Body of pancreas (tissue), 4 donors: ENCODE measurements at regions not wholly inside any gene's neighbourhood (a gene's known extent, or its start where the extent isn't known, plus 50 kb on each side); places are given as distances from the start of the nearest gene placed in this dataset.

Experiments
- CTCF ChIP-seq, 7 experiments: fragments of 450-650 bp in 4 of 7; fragments of 200-600 bp in 3 of 7; sonication (generic) in 3 of 7; IDR thresholded peaks; one replicate each; pipeline ENCODE4 v1.5.1; 2016 to 2019; ENCODE audit warnings: antibody characterized with exemption in 7 of 7
- POLR2A ChIP-seq, 3 donors: fragments of 450-650 bp; IDR thresholded peaks; one replicate each; pipeline ENCODE4 v1.6.1; 2016; ENCODE audit warnings: antibody characterized with exemption in 3 of 3, mild to moderate bottlenecking in 2 of 3

GRCh38 chr5:101751105-101751504 is 545.0 kb downstream of the SLCO4C1 start:
- TF ChIP-seq CTCF (IDR thresholded peaks at IDR 0.05) (no peak), POLR2A (IDR thresholded peaks at IDR 0.05) (no peak)
